Gastrocnemius medialis (tissue), 4 donors: ENCODE measurements at regions not wholly inside any gene's neighbourhood (a gene's known extent, or its start where the extent isn't known, plus 50 kb on each side); places are given as distances from the start of the nearest gene placed in this dataset.

ENCODE experiments used
- POLR2A ChIP-seq, 2 donors: fragments of 450-650 bp; IDR thresholded peaks; one replicate each; pipeline ENCODE4 v1.6.1; 2017; ENCODE audit warnings: antibody characterized with exemption in 2 of 2, mild to moderate bottlenecking in 2 of 2, moderate library complexity in 2 of 2
- TF ChIP-seq, protein P1 (sequence below), 5 experiments: fragments of 450-650 bp in 3 of 5; fragments of 200-600 bp in 2 of 5; sonication (generic) in 2 of 5; IDR thresholded peaks in 4 of 5; conservative IDR thresholded peaks in 1 of 5; 1 replicate in 4 of 5; 2 replicates in 1 of 5; pipeline ENCODE4 v1.5.1; 2016 to 2019; ENCODE audit warnings: antibody characterized with exemption in 5 of 5, mild to moderate bottlenecking in 3 of 5, moderate library complexity in 3 of 5

DNA sequence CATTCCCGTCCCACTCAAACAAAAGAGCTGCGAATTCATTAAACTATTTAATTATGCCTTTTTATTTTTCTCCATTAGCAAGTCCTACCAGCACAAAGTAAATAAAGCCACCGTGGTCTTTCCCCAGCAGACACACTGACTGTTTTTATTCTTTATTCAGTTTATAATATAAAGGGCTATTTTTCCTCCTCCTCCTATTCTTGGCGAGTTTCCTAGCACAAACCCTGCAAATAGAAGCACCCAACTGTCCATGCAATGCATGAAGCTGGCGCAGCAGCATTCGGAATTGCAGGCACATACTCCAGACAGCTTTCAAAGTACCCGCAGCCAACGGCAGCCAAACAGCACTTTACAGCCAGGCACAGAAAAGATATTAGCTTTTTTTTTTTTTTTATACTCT, 583.4 kb upstream of the PSMD7 start:
- TF ChIP-seq, protein P1, sequence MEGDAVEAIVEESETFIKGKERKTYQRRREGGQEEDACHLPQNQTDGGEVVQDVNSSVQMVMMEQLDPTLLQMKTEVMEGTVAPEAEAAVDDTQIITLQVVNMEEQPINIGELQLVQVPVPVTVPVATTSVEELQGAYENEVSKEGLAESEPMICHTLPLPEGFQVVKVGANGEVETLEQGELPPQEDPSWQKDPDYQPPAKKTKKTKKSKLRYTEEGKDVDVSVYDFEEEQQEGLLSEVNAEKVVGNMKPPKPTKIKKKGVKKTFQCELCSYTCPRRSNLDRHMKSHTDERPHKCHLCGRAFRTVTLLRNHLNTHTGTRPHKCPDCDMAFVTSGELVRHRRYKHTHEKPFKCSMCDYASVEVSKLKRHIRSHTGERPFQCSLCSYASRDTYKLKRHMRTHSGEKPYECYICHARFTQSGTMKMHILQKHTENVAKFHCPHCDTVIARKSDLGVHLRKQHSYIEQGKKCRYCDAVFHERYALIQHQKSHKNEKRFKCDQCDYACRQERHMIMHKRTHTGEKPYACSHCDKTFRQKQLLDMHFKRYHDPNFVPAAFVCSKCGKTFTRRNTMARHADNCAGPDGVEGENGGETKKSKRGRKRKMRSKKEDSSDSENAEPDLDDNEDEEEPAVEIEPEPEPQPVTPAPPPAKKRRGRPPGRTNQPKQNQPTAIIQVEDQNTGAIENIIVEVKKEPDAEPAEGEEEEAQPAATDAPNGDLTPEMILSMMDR (IDR thresholded peaks at IDR 0.05 in 4 of 5, conservative IDR thresholded peaks at IDR 0.05 in 1 of 5): no peak
- no peak for TF ChIP-seq POLR2A (IDR thresholded peaks at IDR 0.05)
